Stimulated activated CD4-positive, alpha-beta T cell treated with anti-CD3 and anti-CD28 coated beads, Interleukin-15, amount 100 ng/mL, for 24 hours (primary cell): ENCODE measurements at regions not wholly inside any gene's neighbourhood (a gene's known extent, or its start where the extent isn't known, plus 50 kb on each side); places are given as distances from the start of the nearest gene placed in this dataset.
"Not testable (repeated sequence)": the region's sequence is repeated elsewhere in the genome, so short reads cannot be mapped to it uniquely, and the experiment has no call there.

Source experiments
- DNase-seq: peaks from one replicate; pipeline ENCODE4 v3.0.0-alpha.2; 2020

GRCh38 chr1:4068076-4068475, 168.0 kb upstream of the C1orf174 start:
- no peak for DNase-seq

- no peak for DNase-seq
Measured at GRCh38 chr1:4071653-4072052, 171.6 kb upstream of the C1orf174 start.

DNA sequence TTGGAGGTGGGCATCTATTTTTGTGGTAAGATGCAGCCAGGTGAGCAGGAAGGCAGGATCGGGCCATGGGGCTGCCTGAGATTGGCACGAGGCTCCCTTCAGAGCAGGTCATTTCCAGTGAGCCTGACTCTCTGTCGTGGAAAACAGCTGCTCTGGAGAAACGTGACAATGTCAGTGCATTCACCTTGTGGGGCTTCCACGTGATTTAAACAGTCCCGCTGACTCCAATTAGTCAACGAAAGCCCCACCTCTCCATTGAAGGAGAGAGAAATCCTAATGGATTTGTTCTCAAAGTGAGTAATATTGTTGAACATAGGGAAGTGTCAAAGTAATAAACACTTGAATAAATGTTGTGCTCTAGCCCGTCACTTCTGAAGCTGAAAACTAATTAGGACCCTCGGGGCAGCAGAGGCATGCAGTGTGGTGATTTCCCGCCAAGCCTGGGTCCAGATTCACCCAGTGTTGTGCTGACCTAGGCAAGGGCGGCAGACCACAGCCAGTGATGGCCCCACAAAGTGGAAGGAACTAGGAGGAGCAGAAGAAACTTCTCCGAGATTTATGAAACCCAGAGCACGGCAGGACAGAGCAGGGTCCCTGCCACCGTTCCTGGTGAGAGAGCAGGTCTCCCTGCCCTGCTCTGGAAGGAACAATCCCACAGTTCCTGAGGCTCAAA, 172.5 kb upstream of the C1orf174 start:
- no peak for DNase-seq

DNA sequence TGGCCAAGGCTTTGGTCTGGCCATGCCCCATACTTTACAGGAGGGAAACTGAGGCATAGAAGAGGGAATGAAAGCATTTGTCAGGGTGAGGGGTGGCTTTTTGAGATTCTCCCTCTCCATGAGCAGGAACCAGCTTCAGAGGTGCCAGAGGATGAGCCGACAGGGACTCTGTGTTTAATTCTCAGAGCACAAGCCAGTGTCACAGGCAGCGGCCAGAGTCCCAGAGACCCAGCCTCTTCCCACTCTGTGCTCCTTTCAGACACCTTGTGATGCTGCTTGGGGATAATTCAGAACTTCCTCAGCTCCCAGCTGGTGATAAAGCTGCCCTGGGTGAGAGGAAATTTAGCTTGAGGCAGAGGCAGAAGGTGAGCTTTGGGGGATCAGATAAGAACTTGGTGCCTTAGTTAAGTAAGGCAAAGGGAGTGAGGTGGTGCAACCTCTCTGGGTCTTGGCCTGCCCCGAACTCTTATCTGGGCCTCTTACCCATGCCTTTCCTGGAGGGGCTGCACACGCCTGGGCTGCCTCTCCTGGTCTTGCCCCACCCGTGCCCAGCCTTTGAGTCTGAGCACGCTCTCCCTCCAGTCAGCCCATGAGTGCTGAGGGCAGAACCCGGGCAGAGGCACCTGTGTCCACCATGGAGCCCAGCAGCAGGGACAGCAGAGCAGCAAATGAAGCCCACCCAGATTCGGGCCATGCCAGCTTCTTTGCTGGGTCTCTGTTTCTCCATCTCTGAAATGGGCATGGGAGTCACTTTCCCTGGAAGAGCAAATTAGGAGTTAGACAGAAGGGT, 175.6 kb upstream of the C1orf174 start:
- DNase-seq, result no peak

GRCh38 chr1:4076346-4076745, 176.3 kb upstream of the C1orf174 start:
- no peak for DNase-seq

GRCh38 chr1:4078091-4078962, 178.3 kb upstream of the C1orf174 start:
- DNase-seq, result not testable (repeated sequence)

DNA sequence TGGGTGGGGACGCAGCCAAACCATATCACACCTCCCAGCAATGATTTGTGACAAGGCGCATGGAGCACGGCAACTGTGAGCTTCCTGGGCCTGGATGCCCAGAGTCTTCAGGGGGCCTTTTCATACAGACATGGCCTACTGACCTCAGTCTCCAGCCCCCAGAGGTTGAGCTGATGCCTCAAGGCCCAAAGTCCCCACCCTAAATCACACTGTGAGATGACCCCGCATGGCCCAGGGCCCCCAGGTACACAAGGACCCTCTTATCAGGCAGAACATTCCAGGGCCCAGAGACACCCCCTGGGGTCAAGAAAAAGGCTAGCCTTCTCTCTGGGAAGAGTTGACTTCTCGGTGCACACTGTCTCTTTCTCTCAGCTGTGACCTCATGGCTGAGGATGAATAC, 179.7 kb upstream of the C1orf174 start:
- no peak for DNase-seq

- no peak for DNase-seq
Measured at GRCh38 chr1:4081806-4082711, 182.0 kb upstream of the C1orf174 start.

DNA sequence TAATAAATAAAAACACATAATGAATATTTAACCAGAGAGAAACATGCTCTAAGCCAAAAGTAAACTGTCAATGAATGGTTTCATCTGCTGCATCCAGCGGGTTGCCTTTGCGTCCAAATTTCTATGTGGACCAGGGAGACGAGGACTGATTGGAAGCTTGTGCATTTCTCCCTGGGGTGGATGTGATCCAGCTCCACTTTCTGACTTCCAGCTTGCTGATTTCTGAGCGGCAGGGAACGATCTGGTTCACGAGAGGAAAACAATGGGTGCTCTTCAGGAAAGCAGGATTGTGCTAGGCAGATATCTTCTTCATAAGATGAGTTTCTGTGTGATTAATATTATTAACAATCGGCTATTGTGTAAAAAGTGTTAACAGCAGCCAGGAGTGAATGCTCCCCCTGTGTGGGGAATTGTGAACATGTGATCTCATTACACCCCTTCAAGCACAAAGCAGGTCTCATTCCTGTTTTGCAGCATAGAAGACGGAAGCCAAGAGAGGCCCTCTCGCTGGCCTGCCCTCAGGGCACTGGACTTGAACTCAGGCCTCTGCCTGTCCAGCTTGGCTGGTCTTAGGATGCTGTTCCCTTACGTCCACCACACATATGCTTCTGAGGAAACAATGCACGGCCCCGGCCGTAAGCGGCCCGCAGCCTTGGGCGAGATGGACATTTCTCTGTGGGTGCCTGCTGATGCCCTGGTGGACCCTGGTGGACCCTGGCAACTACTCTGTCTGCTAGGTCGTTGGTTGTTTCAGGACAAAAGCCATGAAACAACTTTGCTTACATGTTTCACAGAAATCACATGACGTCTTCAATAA, 183.4 kb upstream of the C1orf174 start:
- DNase-seq, result no peak

- DNase-seq, result no peak
Measured at GRCh38 chr1:4084048-4084431, 184.0 kb upstream of the C1orf174 start.

DNA sequence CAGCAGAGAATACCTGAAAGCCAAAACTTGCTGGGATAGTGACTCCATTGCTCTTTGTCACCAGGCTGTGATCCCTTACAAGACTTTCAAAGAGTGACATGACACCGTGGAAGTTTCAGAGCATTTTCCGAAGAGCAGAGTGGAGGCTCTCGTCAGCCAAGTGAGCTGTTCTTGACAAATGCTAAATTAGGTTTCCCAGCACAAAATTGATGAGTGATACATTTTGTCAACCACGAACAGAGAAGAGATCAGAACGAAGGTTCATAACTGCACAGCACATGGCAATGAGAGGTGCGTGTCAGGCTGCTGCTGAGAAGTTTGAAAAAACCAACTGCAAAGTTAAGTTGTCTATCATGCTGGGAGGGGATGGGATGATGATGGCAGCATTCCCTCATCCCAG, 184.4 kb upstream of the C1orf174 start:
- no peak for DNase-seq

- no peak for DNase-seq
Measured at GRCh38 chr1:4084896-4085295, 184.8 kb upstream of the C1orf174 start.

- DNase-seq, result no peak
Measured at GRCh38 chr1:4085546-4085945, 185.5 kb upstream of the C1orf174 start.

GRCh38 chr1:4086085-4086850, 186.2 kb upstream of the C1orf174 start:
- DNase-seq, result no peak

- DNase-seq, result no peak
Measured at GRCh38 chr1:4086921-4087320, 186.8 kb upstream of the C1orf174 start.

DNA sequence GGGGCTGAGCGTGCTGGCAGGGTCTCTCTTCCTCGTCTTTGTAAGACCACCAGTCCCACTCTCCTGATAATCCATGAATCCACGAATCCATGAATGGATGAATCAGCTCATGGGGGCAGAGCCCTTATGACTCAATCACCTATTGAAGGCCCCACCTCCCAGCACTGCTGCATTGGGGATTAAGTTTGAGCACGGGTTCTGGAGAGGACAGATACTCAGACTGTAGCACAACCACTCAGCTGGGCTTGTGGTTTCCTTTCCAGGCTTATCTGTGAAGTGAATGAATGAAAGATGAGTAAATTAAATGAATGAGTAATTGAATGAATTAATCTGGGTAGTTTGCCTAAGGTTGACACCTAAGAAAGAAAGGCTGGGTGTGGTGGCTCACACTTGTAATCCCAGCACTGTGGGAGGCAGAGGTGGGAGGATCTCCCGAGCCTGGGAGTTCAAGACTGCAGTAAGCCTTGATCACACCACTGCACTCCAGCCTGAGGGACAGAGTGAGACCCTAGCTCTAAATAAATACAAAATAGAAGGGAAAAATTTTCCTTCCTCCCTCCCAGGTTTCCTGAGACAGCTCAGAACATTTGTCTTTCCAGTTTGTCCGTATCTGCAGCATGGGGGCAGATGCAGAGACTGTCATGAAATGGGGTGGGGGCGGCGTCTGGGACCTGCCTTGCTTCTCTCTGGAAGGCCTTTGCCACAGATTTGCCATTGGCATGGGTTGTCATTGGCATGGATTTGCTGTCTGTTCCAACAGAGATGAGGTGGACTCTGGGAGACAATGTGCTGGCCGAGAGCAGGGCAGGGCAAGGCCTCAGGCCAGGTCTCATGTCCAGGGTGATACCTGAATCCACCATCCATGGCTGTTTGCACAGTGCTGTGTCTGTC, 187.7 kb upstream of the C1orf174 start:
- DNase-seq, result peak; percentile 8

DNA sequence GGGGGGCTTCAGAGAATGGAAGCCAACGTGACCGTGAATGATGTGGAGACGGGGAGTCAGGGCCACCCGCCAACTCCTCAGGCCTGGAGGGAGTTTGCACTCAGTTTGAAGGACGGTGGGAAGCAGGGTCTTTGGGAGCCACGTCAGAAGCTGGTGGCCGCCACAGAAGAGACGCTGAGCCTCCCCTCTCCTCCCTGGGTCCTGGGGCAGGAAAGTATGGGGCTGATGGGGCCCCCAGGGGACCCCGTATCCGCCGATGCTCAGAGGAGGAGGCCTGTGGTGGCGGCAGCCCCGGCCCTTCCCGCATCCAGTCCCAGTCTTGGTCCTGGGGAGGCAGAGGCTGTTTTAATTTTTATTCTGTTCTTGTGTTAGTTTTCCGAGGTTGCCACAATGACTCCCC, 188.6 kb upstream of the C1orf174 start:
- DNase-seq, result no peak

- no peak for DNase-seq
Measured at GRCh38 chr1:4089421-4090175, 189.5 kb upstream of the C1orf174 start.

GRCh38 chr1:4090556-4090955, 190.5 kb upstream of the C1orf174 start:
- DNase-seq, result no peak
